ENCODE measurements at regions not wholly inside any gene's neighbourhood (a gene's known extent, or its start where the extent isn't known, plus 50 kb on each side); places are given as distances from the start of the nearest gene placed in this dataset.
"Not testable (repeated sequence)": the region's sequence is repeated elsewhere in the genome, so short reads cannot be mapped to it uniquely, and the experiment has no call there.

DNA sequence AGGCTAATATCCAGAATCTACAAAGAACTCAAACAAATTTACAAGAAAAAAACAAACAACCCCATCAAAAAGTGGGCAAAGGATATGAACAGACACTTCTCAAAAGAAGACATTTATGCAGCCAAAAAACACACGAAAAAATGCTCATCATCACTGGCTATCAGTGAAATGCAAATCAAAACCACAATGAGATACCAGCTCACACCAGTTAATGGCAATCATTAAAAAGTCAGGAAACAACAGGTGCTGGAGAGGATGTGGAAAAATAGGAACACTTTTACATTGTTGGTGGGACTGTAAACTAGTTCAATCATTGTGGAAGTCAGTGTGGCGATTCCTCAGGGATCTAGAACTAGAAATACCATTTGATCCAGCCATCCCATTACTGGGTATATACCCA is 73.0 kb upstream of the CCT8L2 start:
- BruUV-seq (replicated peaks); H3K79me2 ChIP-seq (ENCODE audit: control insufficient read depth, insufficient read depth, low read length); H2AFZ ChIP-seq (ENCODE audit: low read depth, low read length); H3K9me1 ChIP-seq (ENCODE audit: control insufficient read depth, insufficient read depth, low read length); CTCF ChIA-PET (ENCODE audit: low intra/inter-chr PET ratio); H3K4me2 ChIP-seq (ENCODE audit: insufficient read depth, low read length); H3K4me3 ChIP-seq; POLR2A ChIA-PET; H3K27me3 ChIP-seq (ENCODE audit: control insufficient read depth in 2 of 2, insufficient read depth in 2 of 2, low read length in 2 of 2); H3K4me1 ChIP-seq (replicated peaks in 1 of 2; ENCODE audit: control insufficient read depth in 2 of 2, insufficient read depth in 2 of 2, low read length in 2 of 2); DNase-seq (ENCODE audit: extremely low read depth in 1 of 4, low spot score in 3 of 4); H4K20me1 ChIP-seq (replicated peaks; ENCODE audit: control insufficient read depth, insufficient read depth, low read length); H3K36me3 ChIP-seq (ENCODE audit: control insufficient read depth, insufficient read depth, low read length); H3K9ac ChIP-seq (ENCODE audit: insufficient read depth in 1 of 2, low read depth in 2 of 2, low read length in 2 of 2); ATAC-seq; intact Hi-C loops (cut with micrococcal nuclease); H3K9me3 ChIP-seq (replicated peaks; ENCODE audit: control insufficient read depth, insufficient read depth, low read depth, low read length); FAIRE-seq; H3K27ac ChIP-seq (ENCODE audit: extremely low read depth, low read depth, low read length); in situ Hi-C loops (cut with MboI): not testable (repeated sequence)
- 0% methylated on average over 2 of the region's 2 CpGs for WGBS (ENCODE audit: insufficient coverage, low coverage, missing lambda C conversion rate)
- TF ChIP-seq, protein P1, sequence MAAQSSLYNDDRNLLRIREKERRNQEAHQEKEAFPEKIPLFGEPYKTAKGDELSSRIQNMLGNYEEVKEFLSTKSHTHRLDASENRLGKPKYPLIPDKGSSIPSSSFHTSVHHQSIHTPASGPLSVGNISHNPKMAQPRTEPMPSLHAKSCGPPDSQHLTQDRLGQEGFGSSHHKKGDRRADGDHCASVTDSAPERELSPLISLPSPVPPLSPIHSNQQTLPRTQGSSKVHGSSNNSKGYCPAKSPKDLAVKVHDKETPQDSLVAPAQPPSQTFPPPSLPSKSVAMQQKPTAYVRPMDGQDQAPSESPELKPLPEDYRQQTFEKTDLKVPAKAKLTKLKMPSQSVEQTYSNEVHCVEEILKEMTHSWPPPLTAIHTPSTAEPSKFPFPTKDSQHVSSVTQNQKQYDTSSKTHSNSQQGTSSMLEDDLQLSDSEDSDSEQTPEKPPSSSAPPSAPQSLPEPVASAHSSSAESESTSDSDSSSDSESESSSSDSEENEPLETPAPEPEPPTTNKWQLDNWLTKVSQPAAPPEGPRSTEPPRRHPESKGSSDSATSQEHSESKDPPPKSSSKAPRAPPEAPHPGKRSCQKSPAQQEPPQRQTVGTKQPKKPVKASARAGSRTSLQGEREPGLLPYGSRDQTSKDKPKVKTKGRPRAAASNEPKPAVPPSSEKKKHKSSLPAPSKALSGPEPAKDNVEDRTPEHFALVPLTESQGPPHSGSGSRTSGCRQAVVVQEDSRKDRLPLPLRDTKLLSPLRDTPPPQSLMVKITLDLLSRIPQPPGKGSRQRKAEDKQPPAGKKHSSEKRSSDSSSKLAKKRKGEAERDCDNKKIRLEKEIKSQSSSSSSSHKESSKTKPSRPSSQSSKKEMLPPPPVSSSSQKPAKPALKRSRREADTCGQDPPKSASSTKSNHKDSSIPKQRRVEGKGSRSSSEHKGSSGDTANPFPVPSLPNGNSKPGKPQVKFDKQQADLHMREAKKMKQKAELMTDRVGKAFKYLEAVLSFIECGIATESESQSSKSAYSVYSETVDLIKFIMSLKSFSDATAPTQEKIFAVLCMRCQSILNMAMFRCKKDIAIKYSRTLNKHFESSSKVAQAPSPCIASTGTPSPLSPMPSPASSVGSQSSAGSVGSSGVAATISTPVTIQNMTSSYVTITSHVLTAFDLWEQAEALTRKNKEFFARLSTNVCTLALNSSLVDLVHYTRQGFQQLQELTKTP (IDR thresholded peaks at IDR 0.05; ENCODE audit: low read depth in 1 of 2, partially characterized antibody in 2 of 2) = peak in 1 of 2 experiments; percentile 87
- TF ChIP-seq ZNF75A (CRISPR knock-in tag; IDR thresholded peaks at IDR 0.05) (peak; percentile 63; the same call in 1 of the 2 replicates), ZNF184 (CRISPR knock-in tag; IDR thresholded peaks at IDR 0.05) (peak; percentile 81)

All from K562 (cell line).